ENCODE measurements at regions not wholly inside any gene's neighbourhood (a gene's known extent, or its start where the extent isn't known, plus 50 kb on each side); places are given as distances from the start of the nearest gene placed in this dataset.
"Not testable (repeated sequence)": the region's sequence is repeated elsewhere in the genome, so short reads cannot be mapped to it uniquely, and the experiment has no call there.

GRCh38 chr1:189563784-189564183 is 913.9 kb downstream of the BRINP3 start:
- no peak for DNase-seq (ENCODE audit: low read depth)

DNA sequence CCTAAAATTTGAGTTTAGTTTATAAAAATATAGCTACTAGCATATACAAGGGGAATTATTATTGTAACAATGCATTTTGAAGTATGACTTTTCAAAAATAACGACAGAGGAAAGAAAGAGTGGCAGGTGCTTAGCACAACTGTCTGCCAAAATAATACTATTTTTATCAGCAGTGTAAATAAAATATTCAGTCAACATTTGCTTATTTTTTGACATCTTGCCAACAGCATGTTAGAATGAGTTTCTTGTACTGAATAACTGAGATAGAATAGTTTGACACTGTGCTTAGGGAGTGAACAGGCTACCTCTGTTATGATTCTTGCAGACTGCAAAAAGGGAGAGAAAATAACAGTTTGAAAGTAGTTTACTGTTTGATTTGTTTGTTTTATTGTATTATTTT is 909.8 kb downstream of the BRINP3 start:
- no peak for DNase-seq (ENCODE audit: low read depth)

GRCh38 chr1:189596197-189596596 is 881.5 kb downstream of the BRINP3 start:
- no peak for DNase-seq (ENCODE audit: low read depth)

GRCh38 chr1:189597083-189597482 is 880.6 kb downstream of the BRINP3 start:
- DNase-seq (ENCODE audit: low read depth) = no peak

DNA sequence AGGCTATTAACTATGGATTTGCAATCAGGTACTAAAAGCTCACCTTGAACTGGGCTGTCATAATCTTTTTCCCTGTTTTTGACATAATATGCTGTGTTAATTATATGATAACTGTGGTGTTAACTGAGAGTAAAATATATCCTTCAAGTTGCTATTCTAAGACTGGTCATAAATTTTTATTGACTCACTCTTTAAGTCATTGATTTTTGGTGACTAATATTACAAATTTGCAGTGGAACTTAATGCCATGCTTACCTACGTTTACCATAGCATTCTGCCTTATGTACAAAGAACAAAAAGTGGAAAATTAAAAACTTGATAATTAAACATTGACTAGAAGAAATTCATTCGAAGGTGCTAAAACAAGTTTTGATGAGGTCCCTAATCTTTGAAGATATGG is 872.4 kb downstream of the BRINP3 start:
- DNase-seq (ENCODE audit: low read depth) = no peak

GRCh38 chr1:189606047-189606446 is 871.6 kb downstream of the BRINP3 start:
- no peak for DNase-seq (ENCODE audit: low read depth)

DNA sequence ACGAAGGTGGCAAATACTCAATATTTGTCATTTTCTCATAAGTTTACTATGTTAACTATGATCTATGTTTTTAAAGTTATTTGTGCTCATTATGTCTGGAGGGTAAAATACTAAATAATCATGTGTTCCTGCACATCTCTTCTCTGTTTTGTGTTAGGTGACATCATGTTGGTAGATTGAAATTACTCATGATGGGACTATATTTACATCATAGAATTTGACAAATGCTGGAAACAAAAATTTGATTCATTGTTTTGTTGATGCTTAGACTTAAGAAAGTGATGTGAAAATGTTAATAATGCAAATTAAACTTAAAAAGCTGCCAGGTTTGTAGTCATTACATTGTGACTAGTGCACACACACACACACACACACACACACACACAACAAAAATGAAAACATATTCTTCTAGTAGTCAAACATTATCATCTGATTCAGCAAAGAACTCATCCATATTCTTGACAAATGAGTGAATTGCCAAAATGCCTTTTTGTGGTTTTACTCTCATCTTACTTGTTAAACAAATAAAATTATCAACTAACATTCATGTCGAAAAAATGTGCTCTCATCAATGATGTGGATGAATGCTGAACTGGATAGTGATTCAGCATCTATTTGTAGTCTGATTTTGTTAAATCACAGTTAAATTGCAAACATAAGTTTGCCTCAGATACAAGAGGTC is 870.7 kb downstream of the BRINP3 start:
- DNase-seq (ENCODE audit: low read depth) = no peak

GRCh38 chr1:189607477-189608096 is 870.1 kb downstream of the BRINP3 start:
- no peak for DNase-seq (ENCODE audit: low read depth)

GRCh38 chr1:189609167-189609566 is 868.5 kb downstream of the BRINP3 start:
- DNase-seq (ENCODE audit: low read depth) = no peak

DNA sequence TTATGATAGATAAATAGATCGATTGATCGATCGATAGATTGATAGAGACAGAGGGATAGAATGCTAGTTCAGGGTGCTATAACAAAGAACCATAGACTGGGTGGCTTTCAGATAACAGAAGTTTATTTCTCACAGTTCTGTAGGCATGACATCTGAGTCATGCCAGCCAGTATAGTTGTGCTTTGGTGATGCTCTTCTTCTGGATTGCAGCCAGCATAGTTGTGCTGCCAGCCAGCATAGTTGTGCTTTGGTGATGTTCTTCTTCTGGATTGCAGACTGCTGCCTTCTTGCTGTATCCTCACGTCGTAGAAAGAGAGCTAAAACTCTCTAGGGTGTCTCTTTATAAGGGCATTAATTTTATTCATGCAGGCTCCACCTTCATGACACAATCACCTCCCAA is 860.8 kb downstream of the BRINP3 start:
- DNase-seq (ENCODE audit: low read depth) = no peak

DNA sequence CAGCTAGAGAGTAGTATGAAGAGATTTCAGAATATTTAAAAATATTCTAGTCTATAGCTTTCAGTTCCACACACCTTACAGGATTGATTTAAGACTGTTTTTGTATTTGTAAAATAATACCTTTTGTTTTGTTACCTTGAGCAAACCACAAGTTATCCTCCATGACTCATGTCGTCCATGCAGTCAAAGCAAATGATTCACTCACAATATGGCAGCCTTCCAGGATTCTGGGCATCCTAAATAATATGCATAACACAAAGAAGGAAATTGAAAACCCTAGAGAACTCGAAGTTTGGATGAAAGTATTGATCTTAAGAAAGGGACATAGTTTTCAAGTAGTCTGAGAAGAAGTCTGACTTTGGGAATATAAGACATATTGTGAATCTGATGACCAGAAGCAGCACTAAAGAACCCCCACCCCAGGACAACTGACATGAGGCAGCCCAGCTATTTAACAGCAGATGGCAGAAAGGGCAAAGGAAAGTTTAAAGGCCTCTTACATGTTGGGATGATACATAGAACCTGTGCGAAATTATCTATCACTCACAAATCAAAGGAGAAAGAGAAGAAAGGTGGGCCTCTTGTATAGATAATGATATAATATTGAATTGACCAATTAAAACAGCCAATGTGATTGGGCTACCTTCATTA is 857.9 kb downstream of the BRINP3 start:
- no peak for DNase-seq (ENCODE audit: low read depth)

- no peak for DNase-seq (ENCODE audit: low read depth)
Measured at GRCh38 chr1:189620471-189620870, 857.2 kb downstream of the BRINP3 start.

DNA sequence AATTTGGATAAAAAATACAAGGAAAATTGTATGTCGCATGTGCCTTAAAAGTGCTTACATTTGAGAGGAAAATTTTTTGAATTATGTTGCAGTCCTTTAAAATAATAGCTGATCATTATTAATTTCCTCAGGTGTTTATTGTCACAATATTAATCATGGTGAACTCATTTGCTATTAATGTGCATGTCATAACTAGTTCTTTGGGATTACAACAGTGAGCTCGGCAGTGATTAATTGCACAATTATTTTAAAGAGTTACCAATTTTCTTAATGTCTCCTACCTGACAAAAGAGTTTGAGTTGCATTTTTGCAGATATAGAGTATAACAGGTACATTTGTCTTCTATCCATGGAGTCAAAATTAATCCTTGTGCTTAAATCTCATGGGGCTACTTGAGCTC is 854.3 kb downstream of the BRINP3 start:
- no peak for DNase-seq (ENCODE audit: low read depth)

DNA sequence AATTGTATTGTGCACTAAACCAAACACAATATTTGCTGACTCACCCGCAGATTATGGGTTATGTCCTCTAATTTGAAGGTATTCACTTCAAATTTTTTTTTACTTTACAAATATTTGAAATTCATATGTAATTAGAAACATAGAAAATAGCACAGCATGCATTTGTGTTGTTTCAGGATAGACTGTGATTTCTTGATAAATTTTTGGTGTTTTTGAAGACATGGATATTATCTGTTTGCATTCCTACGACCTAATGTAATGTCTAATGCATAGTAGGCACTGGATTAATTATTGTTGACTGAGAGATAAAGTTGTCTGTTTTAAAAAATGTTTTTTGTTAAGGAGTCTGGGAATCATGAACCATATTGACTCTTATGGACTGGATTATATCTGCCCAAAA is 850.2 kb downstream of the BRINP3 start:
- DNase-seq (ENCODE audit: low read depth) = no peak

DNA sequence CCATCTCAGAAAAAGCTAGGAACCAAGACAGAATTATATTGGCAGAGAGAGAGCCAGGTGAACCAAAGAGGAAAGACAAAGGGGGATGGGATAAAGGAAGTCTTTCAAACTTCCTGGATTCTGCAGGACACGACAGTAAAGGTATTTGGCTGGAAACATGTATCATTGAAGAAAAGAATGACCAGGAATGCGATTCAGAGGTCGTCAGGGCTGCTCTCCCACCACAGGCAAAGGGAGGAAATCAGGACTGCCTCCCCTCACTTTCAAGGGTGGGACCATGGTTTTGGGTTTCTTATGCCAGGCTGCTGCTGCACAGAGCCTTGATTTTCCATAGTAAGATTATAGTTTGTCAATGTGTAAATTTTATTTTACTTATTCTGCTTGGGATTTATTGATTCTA is 848.8 kb downstream of the BRINP3 start:
- no peak for DNase-seq (ENCODE audit: low read depth)

GRCh38 chr1:189633658-189634057 is 844.0 kb downstream of the BRINP3 start:
- no peak for DNase-seq (ENCODE audit: low read depth)

GRCh38 chr1:189637041-189637440 is 840.6 kb downstream of the BRINP3 start:
- no peak for DNase-seq (ENCODE audit: low read depth)

DNA sequence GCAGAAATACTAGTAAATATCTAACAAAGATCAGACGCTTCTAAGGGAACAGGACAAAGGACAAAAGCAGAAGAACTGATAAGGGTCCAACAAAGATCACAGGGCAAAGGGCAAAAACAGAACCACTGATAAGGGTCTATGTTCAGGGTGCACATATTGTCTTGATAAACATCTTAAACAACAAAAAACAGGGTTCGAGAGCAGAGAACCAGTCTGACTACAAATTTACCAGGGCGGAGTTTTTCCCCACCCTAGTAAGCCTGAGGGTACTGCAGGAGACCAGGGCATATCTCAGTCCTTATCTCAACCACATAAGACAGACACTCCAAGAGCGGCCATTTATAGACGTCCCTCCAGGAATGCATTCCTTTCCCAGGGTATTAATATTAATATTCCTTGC is 833.5 kb downstream of the BRINP3 start:
- not testable (repeated sequence) for DNase-seq (ENCODE audit: low read depth)

GRCh38 chr1:189644970-189645369 is 832.7 kb downstream of the BRINP3 start:
- no peak for DNase-seq (ENCODE audit: low read depth)

DNA sequence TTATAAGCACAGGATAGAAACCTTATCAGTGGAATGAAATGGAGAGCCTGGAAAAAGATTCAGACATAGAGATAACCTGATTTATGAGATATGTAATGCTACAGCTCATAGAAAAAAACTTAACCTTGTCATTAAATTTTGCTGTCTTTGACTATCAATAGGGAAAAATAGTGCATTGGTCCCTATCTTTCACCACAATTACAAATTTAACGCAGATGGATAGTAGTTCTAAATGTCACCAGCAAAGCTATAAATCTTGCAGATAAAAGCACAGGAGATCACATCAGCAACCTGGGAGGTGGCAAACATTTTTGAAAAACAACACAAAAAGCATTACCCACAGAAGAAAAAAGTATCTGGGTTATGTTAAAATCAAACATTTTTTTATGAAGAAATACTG is 831.6 kb downstream of the BRINP3 start:
- DNase-seq (ENCODE audit: low read depth) = no peak

DNA sequence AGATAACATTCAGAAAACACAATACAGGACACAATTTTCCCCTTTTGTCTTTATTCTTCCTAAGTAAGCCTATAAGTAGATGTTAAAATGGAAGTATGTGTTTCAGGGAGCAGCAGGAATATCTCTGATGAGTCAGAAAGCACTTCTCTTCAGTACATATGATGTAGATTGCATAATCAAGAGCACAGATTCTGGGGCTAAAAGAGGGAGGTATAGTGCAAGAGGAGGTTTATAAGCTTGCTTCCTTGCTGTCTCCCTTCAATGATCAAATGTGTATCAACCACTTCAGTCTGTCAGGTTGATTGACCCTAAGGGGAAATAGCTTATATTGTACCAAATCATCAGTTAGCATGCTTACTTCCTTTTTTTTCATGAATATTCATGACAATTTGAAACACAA is 822.8 kb downstream of the BRINP3 start:
- no peak for DNase-seq (ENCODE audit: low read depth)

DNA sequence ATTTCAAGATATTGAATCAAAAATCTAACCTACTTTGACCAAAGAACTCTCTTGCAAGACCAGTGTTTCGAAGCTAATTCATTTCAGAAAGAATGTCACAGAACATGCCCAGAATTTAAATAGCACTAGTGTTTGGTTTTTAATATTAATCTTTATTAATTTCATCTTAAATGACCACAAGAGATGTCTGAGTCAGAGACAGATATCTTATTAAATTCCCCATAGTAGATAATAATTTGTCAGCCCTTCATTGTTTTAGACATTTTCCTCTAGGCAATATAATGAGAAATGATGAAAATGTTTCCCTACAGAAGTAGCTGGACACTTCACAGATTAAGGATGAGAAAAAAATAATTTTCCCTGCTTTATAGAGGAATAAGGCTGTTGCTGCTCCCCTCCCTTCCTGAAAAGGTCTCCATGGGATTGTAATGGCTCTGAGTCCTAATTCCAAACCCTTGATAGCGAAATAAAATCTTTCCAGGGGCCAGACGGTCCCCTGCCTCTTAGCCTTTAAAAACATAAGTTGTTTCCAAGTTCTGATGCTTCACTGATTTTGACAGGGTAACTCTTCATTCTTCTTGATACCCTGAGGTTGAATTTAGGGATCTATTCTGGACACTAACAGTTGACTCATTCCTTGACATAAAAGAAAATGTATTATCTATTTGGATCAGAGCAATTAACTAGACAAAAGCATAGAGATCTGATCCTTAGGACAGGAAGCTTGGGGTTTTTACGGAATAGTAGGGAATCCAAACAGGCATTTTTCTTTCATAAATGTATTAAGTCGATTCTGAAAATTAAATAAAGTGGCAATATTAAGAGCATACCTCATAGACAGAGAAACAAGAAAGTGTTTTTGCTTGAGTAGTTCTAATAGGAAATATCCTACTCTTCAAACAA is 820.8 kb downstream of the BRINP3 start:
- DNase-seq (ENCODE audit: low read depth) = no peak

- DNase-seq (ENCODE audit: low read depth) = no peak
Measured at GRCh38 chr1:189657715-189658114, 819.9 kb downstream of the BRINP3 start.
